Duodenal mucosa (tissue), 2 donors: ENCODE measurements at regions not wholly inside any gene's neighbourhood (a gene's known extent, or its start where the extent isn't known, plus 50 kb on each side); places are given as distances from the start of the nearest gene placed in this dataset.

ENCODE experiments used
- H3K27ac ChIP-seq: one replicate; pipeline ENCODE4 v1.7.0; 2013; ENCODE audit warnings: low read depth, low read length
- H3K27me3 ChIP-seq, 2 donors: one replicate each; pipeline ENCODE4 v1.7.0; 2013; ENCODE audit warnings: low read length in 2 of 2, control low read depth in 1 of 2; ENCODE audit not compliant: insufficient read depth in 2 of 2, control insufficient read depth in 1 of 2
- H3K36me3 ChIP-seq, 2 donors: one replicate each; pipeline ENCODE4 v1.7.0; 2013; ENCODE audit warnings: low read length in 2 of 2, control low read depth in 1 of 2; ENCODE audit not compliant: insufficient read depth in 2 of 2, control insufficient read depth in 1 of 2
- H3K4me1 ChIP-seq, 2 donors: one replicate each; pipeline ENCODE4 v1.7.0; 2013; ENCODE audit warnings: low read length in 2 of 2, control low read depth in 1 of 2; ENCODE audit not compliant: insufficient read depth in 2 of 2, control insufficient read depth in 1 of 2
- H3K4me3 ChIP-seq, 2 donors: one replicate each; pipeline ENCODE4 v1.7.0; 2013; ENCODE audit warnings: low read length in 2 of 2, low read depth in 1 of 2
- H3K9ac ChIP-seq, 2 donors: one replicate each; pipeline ENCODE4 v1.7.0; 2013; ENCODE audit warnings: low read length in 2 of 2, low read depth in 1 of 2
- H3K9me3 ChIP-seq, 2 donors: one replicate each; pipeline ENCODE4 v1.7.0; 2013; ENCODE audit warnings: low read length in 2 of 2, control low read depth in 1 of 2; ENCODE audit not compliant: control insufficient read depth in 1 of 2

GRCh38 chr5:133738271-133738670 is 125.9 kb upstream of the FSTL4 start:
- Histone ChIP-seq H3K4me3 (no peak overlapping the region), H3K9ac (no peak overlapping the region), H3K9me3 (no peaks in the 10 kb centered on the region), H3K27me3 (no peaks in the 10 kb centered on the region), H3K27ac (no peak overlapping the region), H3K36me3 (no peaks in the 10 kb centered on the region), H3K4me1 (no peaks in the 10 kb centered on the region)

- H3K4me1 ChIP-seq: no peaks in the 10 kb centered on the region
- no peak overlapping the region for H3K4me3 ChIP-seq
- no peaks in the 10 kb centered on the region for H3K9me3 ChIP-seq
- H3K9ac ChIP-seq: no peak overlapping the region
- H3K36me3 ChIP-seq: no peaks in the 10 kb centered on the region
- H3K27me3 ChIP-seq: no peaks in the 10 kb centered on the region
- H3K27ac ChIP-seq: no peak overlapping the region
These were observed 124.2 kb upstream of the FSTL4 start for GRCh38 chr5:133736512-133736911.

GRCh38 chr5:133735346-133735745 is 123.0 kb upstream of the FSTL4 start:
- Histone ChIP-seq H3K9ac (no peak overlapping the region), H3K27ac (no peak overlapping the region), H3K4me3 (no peak overlapping the region), H3K27me3 (no peaks in the 10 kb centered on the region), H3K36me3 (no peaks in the 10 kb centered on the region), H3K4me1 (no peaks in the 10 kb centered on the region), H3K9me3 (no peaks in the 10 kb centered on the region)

GRCh38 chr5:133734916-133735315 is 122.6 kb upstream of the FSTL4 start:
- no peaks in the 10 kb centered on the region for H3K9me3 ChIP-seq
- no peak overlapping the region for H3K4me3 ChIP-seq

GRCh38 chr5:133732536-133732935 is 120.2 kb upstream of the FSTL4 start:
- H3K27me3 ChIP-seq: no peaks in the 10 kb centered on the region

More at GRCh38 chr5:133734916-133735315, 122.6 kb upstream of the FSTL4 start:
- H3K36me3 ChIP-seq: no peaks in the 10 kb centered on the region
- H3K27ac ChIP-seq: no peak overlapping the region
- no peaks in the 10 kb centered on the region for H3K27me3 ChIP-seq
- no peak overlapping the region for H3K9ac ChIP-seq
- no peaks in the 10 kb centered on the region for H3K4me1 ChIP-seq

GRCh38 chr5:133731951-133732350 is 119.6 kb upstream of the FSTL4 start:
- no peak overlapping the region for H3K27ac ChIP-seq
- no peak overlapping the region for H3K9ac ChIP-seq
- H3K27me3 ChIP-seq: no peaks in the 10 kb centered on the region
- H3K4me1 ChIP-seq: no peaks in the 10 kb centered on the region
- H3K36me3 ChIP-seq: no peaks in the 10 kb centered on the region
- no peaks in the 10 kb centered on the region for H3K9me3 ChIP-seq
- no peak overlapping the region for H3K4me3 ChIP-seq

More at GRCh38 chr5:133732536-133732935, 120.2 kb upstream of the FSTL4 start:
- Histone ChIP-seq H3K27ac (no peak overlapping the region), H3K9me3 (no peaks in the 10 kb centered on the region), H3K4me1 (no peaks in the 10 kb centered on the region), H3K9ac (no peak overlapping the region), H3K4me3 (no peak overlapping the region), H3K36me3 (no peaks in the 10 kb centered on the region)

GRCh38 chr5:133730866-133731265 is 118.5 kb upstream of the FSTL4 start:
- Histone ChIP-seq H3K9ac (no peak overlapping the region), H3K36me3 (no peaks in the 10 kb centered on the region), H3K9me3 (no peaks in the 10 kb centered on the region), H3K27ac (no peak overlapping the region), H3K4me1 (no peaks in the 10 kb centered on the region), H3K4me3 (no peak overlapping the region), H3K27me3 (peaks cover 0 to 4% of the 10 kb centered on the region in 2 donors)

GRCh38 chr5:133730346-133730745 is 118.0 kb upstream of the FSTL4 start:
- H3K27me3 ChIP-seq: peaks cover 0 to 6% of the 10 kb centered on the region in 2 donors
- H3K9me3 ChIP-seq: no peaks in the 10 kb centered on the region
- H3K4me1 ChIP-seq: no peaks in the 10 kb centered on the region
- H3K27ac ChIP-seq: no peak overlapping the region
- no peaks in the 10 kb centered on the region for H3K36me3 ChIP-seq
- H3K9ac ChIP-seq: no peak overlapping the region
- H3K4me3 ChIP-seq: no peak overlapping the region

- Histone ChIP-seq H3K9ac (no peak overlapping the region), H3K4me1 (no peaks in the 10 kb centered on the region), H3K27ac (no peak overlapping the region), H3K9me3 (no peaks in the 10 kb centered on the region), H3K27me3 (peaks cover 0 to 6% of the 10 kb centered on the region in 2 donors), H3K36me3 (no peaks in the 10 kb centered on the region), H3K4me3 (no peak overlapping the region)
These were observed 117.5 kb upstream of the FSTL4 start for GRCh38 chr5:133729800-133730199.

- Histone ChIP-seq H3K4me3 (no peak overlapping the region), H3K36me3 (no peaks in the 10 kb centered on the region), H3K9me3 (no peaks in the 10 kb centered on the region), H3K9ac (no peak overlapping the region), H3K27me3 (peaks cover 0 to 6% of the 10 kb centered on the region in 2 donors), H3K27ac (no peak overlapping the region), H3K4me1 (no peaks in the 10 kb centered on the region)
These were observed 116.1 kb upstream of the FSTL4 start for GRCh38 chr5:133728475-133728874.

GRCh38 chr5:133727636-133728035 is 115.3 kb upstream of the FSTL4 start:
- H3K27ac ChIP-seq: no peak overlapping the region
- H3K27me3 ChIP-seq: peaks cover 0 to 6% of the 10 kb centered on the region in 2 donors
- no peaks in the 10 kb centered on the region for H3K4me1 ChIP-seq
- H3K9me3 ChIP-seq: peaks cover 0 to 3% of the 10 kb centered on the region in 2 donors
- no peak overlapping the region for H3K9ac ChIP-seq
- H3K4me3 ChIP-seq: no peak overlapping the region
- no peaks in the 10 kb centered on the region for H3K36me3 ChIP-seq
